H1 (cell line): ENCODE measurements at regions not wholly inside any gene's neighbourhood (a gene's known extent, or its start where the extent isn't known, plus 50 kb on each side); places are given as distances from the start of the nearest gene placed in this dataset.

Source experiments
- BACH1 ChIP-seq: IDR thresholded peaks from 2 replicates; pipeline ENCODE4 v1.6.1; 2012; ENCODE audit warnings: low read length, improper control_type of control experiment
- EZH2 ChIP-seq: fragments of 200-600 bp; sonication (generic); IDR thresholded peaks from 2 replicates; pipeline ENCODE4 v1.7.1; 2012; ENCODE audit warnings: low read depth, mild to moderate bottlenecking, moderate library complexity, low read length, inconsistent platforms; ENCODE audit not compliant: severe bottlenecking
- GABPA ChIP-seq: IDR thresholded peaks from 2 replicates; pipeline ENCODE4 v1.6.1; 2011; ENCODE audit warnings: mild to moderate bottlenecking, low read length, moderate library complexity, borderline replicate concordance; ENCODE audit not compliant: insufficient read depth
- GTF2F1 ChIP-seq: IDR thresholded peaks from 2 replicates; pipeline ENCODE4 v1.6.1; 2012; ENCODE audit warnings: low read depth, low read length, improper control_type of control experiment, borderline replicate concordance
- SP1 ChIP-seq: IDR thresholded peaks from 2 replicates; pipeline ENCODE4 v1.6.1; 2011; ENCODE audit warnings: low read depth, low read length
- TCF12 ChIP-seq: IDR thresholded peaks from 2 replicates; pipeline ENCODE4 v1.6.1; 2011; ENCODE audit warnings: low read depth, mild to moderate bottlenecking, low read length
- TF ChIP-seq, protein P1 (sequence below), 3 experiments: IDR thresholded peaks; 1 replicate in 2 of 3; 2 replicates in 1 of 3; pipeline versions ENCODE4 v1.5.1 to v1.6.1; 2011; ENCODE audit warnings: low read length in 3 of 3, mild to moderate bottlenecking in 3 of 3, inconsistent platforms in 2 of 3, low read depth in 1 of 3, moderate library complexity in 1 of 3; ENCODE audit not compliant: insufficient read depth in 1 of 3; ENCODE audit errors: control extremely low read depth in 1 of 3

DNA sequence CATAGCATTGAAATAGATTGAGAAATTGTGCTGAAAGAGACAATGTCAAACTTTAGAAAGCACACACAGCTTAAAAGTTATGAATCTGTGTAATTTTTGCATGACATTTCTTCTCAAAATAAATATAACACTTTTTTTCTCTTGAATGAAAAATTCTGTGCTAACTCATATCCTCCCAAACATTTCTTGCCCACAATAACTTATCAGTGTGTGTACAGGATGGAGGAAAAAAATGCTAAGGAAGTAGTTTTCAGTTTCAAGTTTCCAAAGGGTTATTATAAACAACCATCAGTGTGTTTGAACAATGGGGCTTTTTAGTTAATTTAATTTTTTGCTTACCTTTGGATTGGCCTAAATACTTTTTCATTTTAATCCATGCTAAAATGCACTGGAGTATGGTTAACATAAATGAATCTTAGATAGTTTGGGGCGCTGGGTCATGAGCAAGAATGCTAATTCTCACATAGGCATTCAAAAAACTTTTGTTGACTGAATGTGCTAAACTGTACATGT lies 82.9 kb upstream of the ARHGAP20 start:
- TF ChIP-seq GTF2F1 (no peak), TCF12 (no peak), GABPA (no peak), EZH2 (no peak), BACH1 (no peak), SP1 (no peak)
- TF ChIP-seq, protein P1, sequence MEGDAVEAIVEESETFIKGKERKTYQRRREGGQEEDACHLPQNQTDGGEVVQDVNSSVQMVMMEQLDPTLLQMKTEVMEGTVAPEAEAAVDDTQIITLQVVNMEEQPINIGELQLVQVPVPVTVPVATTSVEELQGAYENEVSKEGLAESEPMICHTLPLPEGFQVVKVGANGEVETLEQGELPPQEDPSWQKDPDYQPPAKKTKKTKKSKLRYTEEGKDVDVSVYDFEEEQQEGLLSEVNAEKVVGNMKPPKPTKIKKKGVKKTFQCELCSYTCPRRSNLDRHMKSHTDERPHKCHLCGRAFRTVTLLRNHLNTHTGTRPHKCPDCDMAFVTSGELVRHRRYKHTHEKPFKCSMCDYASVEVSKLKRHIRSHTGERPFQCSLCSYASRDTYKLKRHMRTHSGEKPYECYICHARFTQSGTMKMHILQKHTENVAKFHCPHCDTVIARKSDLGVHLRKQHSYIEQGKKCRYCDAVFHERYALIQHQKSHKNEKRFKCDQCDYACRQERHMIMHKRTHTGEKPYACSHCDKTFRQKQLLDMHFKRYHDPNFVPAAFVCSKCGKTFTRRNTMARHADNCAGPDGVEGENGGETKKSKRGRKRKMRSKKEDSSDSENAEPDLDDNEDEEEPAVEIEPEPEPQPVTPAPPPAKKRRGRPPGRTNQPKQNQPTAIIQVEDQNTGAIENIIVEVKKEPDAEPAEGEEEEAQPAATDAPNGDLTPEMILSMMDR (IDR thresholded peaks at IDR 0.05; ENCODE audit: control extremely low read depth in 1 of 3, insufficient read depth in 1 of 3, low read depth in 1 of 3, low read length in 3 of 3) = no peak
